IMR-90 (cell line): ENCODE measurements at regions not wholly inside any gene's neighbourhood (a gene's known extent, or its start where the extent isn't known, plus 50 kb on each side); places are given as distances from the start of the nearest gene placed in this dataset.

Experiments
- CEBPB ChIP-seq: IDR thresholded peaks from 2 replicates; pipeline ENCODE4 v1.6.1; 2012; ENCODE audit warnings: low read depth, low read length, improper control_type of control experiment
- CTCF ChIP-seq: conservative IDR thresholded peaks from 2 replicates; pipeline ENCODE4 v1.5.1; 2012; ENCODE audit warnings: mild to moderate bottlenecking, low read depth, low read length, improper control_type of control experiment
- FOS ChIP-seq: fragments of 150-350 bp; IDR thresholded peaks from 2 replicates; pipeline ENCODE4 v1.6.1; 2016; ENCODE audit warnings: low read depth, low read length
- MXI1 ChIP-seq: IDR thresholded peaks from 2 replicates; pipeline ENCODE4 v1.6.1; 2012; ENCODE audit warnings: low read depth, mild to moderate bottlenecking, low read length, moderate library complexity, borderline replicate concordance
- POLR2A ChIP-seq: IDR thresholded peaks from 2 replicates; pipeline ENCODE4 v1.6.1; 2012; ENCODE audit warnings: mild to moderate bottlenecking, low read depth, low read length
- USF2 ChIP-seq: fragments of 150-350 bp; IDR thresholded peaks from 2 replicates; pipeline ENCODE4 v1.6.1; 2017; ENCODE audit warnings: mild to moderate bottlenecking, antibody characterized with exemption, low read length, low read depth

GRCh38 chr7:124089621-124090020 lies 56.8 kb upstream of the TMEM229A start:
- no peak for TF ChIP-seq MXI1
- TF ChIP-seq CTCF = no peak
- TF ChIP-seq POLR2A = no peak
- no peak for TF ChIP-seq CEBPB
- no peak for TF ChIP-seq USF2
- no peak for TF ChIP-seq FOS
